ENCODE measurements at regions not wholly inside any gene's neighbourhood (a gene's known extent, or its start where the extent isn't known, plus 50 kb on each side); places are given as distances from the start of the nearest gene placed in this dataset.

GRCh38 chr4:140809676-140810075 is 53.5 kb upstream of the TBC1D9 start:
- Histone ChIP-seq H3K9me3 (ENCODE audit: control insufficient read depth, insufficient read depth, low read depth, low read length) (no peaks in the 10 kb centered on the region), H3K9ac (ENCODE audit: insufficient read depth, low read length) (no peak overlapping the region), H3K79me2 (ENCODE audit: control insufficient read depth, insufficient read depth, low read length) (no peaks in the 10 kb centered on the region), H4K20me1 (ENCODE audit: control insufficient read depth, extremely low read depth, insufficient read depth, low read length) (peaks cover 2% of the 10 kb centered on the region), H3K27ac (ENCODE audit: insufficient read depth, low read length) (no peak overlapping the region), H3K4me2 (ENCODE audit: extremely low read depth, insufficient read depth, low read length) (no peak overlapping the region), H2AFZ (ENCODE audit: low read length) (no peak overlapping the region), H3K4me3 (replicated peaks in 1 of 4; ENCODE audit: control extremely low read depth in 1 of 4, insufficient read depth in 1 of 4, low read depth in 3 of 4, low read length in 4 of 4) (no peak overlapping the region), H3K27me3 (ENCODE audit: control insufficient read depth, insufficient read depth, low read length) (peaks cover 4% of the 10 kb centered on the region), H3K4me1 (ENCODE audit: control insufficient read depth, extremely low read depth, insufficient read depth, low read length) (no peaks in the 10 kb centered on the region), H3K36me3 (ENCODE audit: control insufficient read depth, insufficient read depth, low read length) (no peaks in the 10 kb centered on the region)
- no peak for DNase-seq (ENCODE audit: low read depth in 2 of 2)
- TF ChIP-seq CTCF (conservative IDR thresholded peaks at IDR 0.05 in 1 of 2, IDR thresholded peaks at IDR 0.05 in 1 of 2; ENCODE audit: low read depth in 1 of 2, low read length in 2 of 2) = no peak
- TF ChIP-seq EZH2 (IDR thresholded peaks at IDR 0.05; ENCODE audit: low read length, missing control alignments) = no peak

DNA sequence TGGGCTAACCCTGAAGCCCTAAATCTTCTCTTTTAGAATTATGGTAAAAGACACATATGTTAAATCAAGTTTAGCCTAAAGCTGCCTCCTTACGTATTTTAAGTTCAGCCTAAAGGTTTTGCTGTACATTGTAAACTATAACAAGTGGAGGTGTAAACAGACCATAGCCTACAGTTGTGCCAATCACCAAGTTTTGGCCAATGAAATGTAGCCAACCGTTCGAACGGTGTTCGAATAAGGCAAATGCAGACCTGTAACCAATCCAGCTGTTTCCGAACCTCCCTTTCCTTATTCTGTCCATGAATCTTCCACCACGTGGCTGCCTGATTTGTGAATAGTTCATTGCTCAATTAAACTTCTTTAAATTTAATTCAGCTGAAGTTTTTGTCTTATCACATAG is 52.1 kb upstream of the TBC1D9 start:
- Histone ChIP-seq H3K79me2 (ENCODE audit: control insufficient read depth, insufficient read depth, low read length) (no peaks in the 10 kb centered on the region), H3K27ac (ENCODE audit: insufficient read depth, low read length) (no peak overlapping the region), H3K4me3 (replicated peaks in 1 of 4; ENCODE audit: control extremely low read depth in 1 of 4, insufficient read depth in 1 of 4, low read depth in 3 of 4, low read length in 4 of 4) (no peak overlapping the region), H3K9ac (ENCODE audit: insufficient read depth, low read length) (no peak overlapping the region), H3K9me3 (ENCODE audit: control insufficient read depth, insufficient read depth, low read depth, low read length) (no peaks in the 10 kb centered on the region), H4K20me1 (ENCODE audit: control insufficient read depth, extremely low read depth, insufficient read depth, low read length) (peaks cover 2% of the 10 kb centered on the region), H3K4me2 (ENCODE audit: extremely low read depth, insufficient read depth, low read length) (no peak overlapping the region), H3K36me3 (ENCODE audit: control insufficient read depth, insufficient read depth, low read length) (no peaks in the 10 kb centered on the region), H2AFZ (ENCODE audit: low read length) (no peak overlapping the region), H3K4me1 (ENCODE audit: control insufficient read depth, extremely low read depth, insufficient read depth, low read length) (no peaks in the 10 kb centered on the region), H3K27me3 (ENCODE audit: control insufficient read depth, insufficient read depth, low read length) (peaks cover 4% of the 10 kb centered on the region)
- no peak for TF ChIP-seq CTCF (conservative IDR thresholded peaks at IDR 0.05 in 1 of 2, IDR thresholded peaks at IDR 0.05 in 1 of 2; ENCODE audit: low read depth in 1 of 2, low read length in 2 of 2)
- TF ChIP-seq EZH2 (IDR thresholded peaks at IDR 0.05; ENCODE audit: low read length, missing control alignments) = no peak
- peak in 1 of 2 donors; percentile 45 for DNase-seq (ENCODE audit: low read depth in 2 of 2)

DNA sequence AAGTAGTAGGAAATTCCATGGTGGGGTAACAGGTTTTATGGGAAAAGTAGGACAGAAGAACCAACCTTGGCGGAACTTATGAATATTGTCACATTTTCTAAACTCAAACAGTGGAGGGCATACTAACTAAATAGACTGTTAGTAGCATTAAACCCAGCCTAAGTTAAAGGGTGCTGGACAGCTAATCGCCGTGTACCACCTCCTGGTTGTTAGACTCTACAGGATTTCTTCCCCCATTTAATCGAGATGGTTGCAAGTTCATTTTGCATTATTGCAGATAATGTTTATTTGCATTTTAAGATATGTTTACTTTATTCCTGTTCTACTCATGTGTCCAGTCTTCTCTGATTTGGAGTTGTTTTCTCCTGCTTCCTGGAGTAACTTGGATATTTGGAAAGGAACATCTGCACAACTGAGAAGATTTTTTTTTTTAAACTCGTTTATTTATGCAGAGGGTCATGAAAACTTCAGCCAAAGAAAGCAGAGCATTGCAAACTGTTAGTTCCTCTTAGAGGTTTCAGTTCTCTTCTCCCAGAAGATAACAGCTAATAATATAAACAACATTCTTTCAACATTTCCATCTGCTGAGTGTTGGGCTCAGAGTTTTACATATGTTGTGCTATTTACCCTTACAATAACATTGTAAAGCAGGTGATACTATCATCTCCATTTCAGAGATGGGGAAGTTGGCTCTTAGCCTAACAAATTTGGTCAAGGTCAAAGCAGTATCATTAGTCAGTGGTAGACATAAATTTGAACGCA is 51.5 kb upstream of the TBC1D9 start:
- Histone ChIP-seq H3K36me3 (ENCODE audit: control insufficient read depth, insufficient read depth, low read length) (no peaks in the 10 kb centered on the region), H2AFZ (ENCODE audit: low read length) (no peak overlapping the region), H3K9me3 (ENCODE audit: control insufficient read depth, insufficient read depth, low read depth, low read length) (no peaks in the 10 kb centered on the region), H3K4me2 (ENCODE audit: extremely low read depth, insufficient read depth, low read length) (peak overlapping the region; percentile 32), H3K27ac (ENCODE audit: insufficient read depth, low read length) (no peak overlapping the region), H3K4me1 (ENCODE audit: control insufficient read depth, extremely low read depth, insufficient read depth, low read length) (no peaks in the 10 kb centered on the region), H3K9ac (ENCODE audit: insufficient read depth, low read length) (no peak overlapping the region), H3K79me2 (ENCODE audit: control insufficient read depth, insufficient read depth, low read length) (no peaks in the 10 kb centered on the region), H3K27me3 (ENCODE audit: control insufficient read depth, insufficient read depth, low read length) (peaks cover 4% of the 10 kb centered on the region), H3K4me3 (replicated peaks in 1 of 4; ENCODE audit: control extremely low read depth in 1 of 4, insufficient read depth in 1 of 4, low read depth in 3 of 4, low read length in 4 of 4) (no peak overlapping the region), H4K20me1 (ENCODE audit: control insufficient read depth, extremely low read depth, insufficient read depth, low read length) (peaks cover 2% of the 10 kb centered on the region)
- no peak for TF ChIP-seq EZH2 (IDR thresholded peaks at IDR 0.05; ENCODE audit: low read length, missing control alignments)
- TF ChIP-seq CTCF (conservative IDR thresholded peaks at IDR 0.05 in 1 of 2, IDR thresholded peaks at IDR 0.05 in 1 of 2; ENCODE audit: low read depth in 1 of 2, low read length in 2 of 2) = peak in 1 of 2 donors; percentile 6
- DNase-seq (ENCODE audit: low read depth in 2 of 2) = peak; percentile 50 to 93
